ENCODE measurements at regions not wholly inside any gene's neighbourhood (a gene's known extent, or its start where the extent isn't known, plus 50 kb on each side); places are given as distances from the start of the nearest gene placed in this dataset.

- no peak for DNase-seq
Measured at GRCh38 chr4:153109296-153109849, 94.9 kb upstream of the TRIM2 start.

- DNase-seq, result no peak
Measured at GRCh38 chr4:153110739-153111138, 93.5 kb upstream of the TRIM2 start.

GRCh38 chr4:153111426-153112040 lies 92.7 kb upstream of the TRIM2 start:
- no peak for DNase-seq

- DNase-seq, result no peak
Measured at GRCh38 chr4:153112041-153112441, 92.2 kb upstream of the TRIM2 start.

DNA sequence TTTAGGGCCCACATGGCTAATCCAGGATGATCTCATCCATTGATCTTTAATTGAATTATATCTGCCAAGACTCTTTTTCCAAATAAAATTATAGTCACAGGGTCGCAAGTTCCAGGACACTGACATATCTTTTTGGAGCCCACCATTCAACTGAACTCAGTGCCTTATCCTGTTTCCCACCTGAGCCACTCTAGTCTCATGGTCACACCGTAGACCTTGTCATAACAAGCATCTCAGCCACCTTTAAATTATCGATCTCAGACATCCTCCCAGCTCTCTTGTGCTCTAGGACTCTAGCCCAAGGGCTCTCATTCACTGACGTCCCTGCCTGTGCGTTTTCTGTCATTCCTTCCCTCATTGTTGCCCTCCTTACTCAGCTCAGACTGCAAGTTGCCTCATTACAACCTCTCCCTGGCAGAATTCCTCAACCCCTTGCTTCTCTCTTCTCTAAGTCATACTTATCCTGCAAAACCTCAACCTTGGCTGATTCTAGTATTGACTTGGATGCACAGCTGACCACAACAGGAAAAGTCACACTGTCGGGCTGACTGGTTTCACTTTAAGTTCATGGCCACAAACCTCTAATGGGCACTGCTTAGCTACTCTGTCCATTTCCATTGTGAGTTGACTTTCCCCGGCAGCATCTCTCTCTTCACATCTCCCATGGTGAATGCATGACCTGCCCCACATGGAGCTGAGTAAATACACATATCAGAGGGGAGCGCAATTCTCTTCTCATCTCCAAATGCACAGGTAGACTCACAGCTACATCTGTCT lies 91.0 kb upstream of the TRIM2 start:
- DNase-seq, result no peak

DNA sequence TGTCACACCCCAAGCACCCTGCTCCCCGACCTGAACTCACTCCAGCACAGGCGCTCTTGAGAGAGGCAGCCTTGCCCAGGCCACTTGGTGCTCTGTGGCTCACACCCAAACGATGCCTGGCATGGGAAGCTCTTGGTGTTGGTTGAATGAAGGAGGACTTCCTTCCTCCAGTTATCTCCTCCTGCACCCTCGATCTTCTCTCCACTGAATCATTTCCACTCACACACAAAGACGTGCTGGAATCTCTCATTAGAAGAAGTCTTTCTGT lies 90.5 kb upstream of the TRIM2 start:
- DNase-seq, result no peak

DNA sequence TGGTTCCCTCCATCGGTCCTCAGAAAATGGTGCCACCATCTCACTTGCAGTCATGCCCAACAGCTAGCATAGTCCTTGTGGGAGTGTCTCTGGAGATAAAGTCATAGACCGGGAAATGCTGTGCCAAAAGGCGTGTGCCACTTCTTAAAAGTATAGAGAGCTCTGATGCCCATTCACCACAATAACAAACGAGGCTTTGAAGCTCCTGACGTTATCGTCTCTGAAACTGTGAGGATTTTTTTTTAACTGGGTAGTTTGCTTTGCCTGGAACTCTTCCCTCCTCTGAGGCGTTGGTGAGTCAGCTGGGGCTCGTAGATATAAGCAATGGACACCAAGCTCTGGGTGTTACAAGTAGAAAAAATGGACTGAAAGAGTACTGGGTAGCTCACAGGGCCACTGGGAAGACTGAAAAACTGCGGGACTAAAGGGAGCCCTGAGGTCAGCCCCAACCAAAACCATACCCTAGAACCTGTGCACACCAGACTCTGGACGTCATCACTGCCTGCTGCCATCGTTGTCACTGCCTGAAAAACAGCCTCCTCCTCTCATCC lies 89.4 kb upstream of the TRIM2 start:
- DNase-seq, result no peak

GRCh38 chr4:153115322-153116290 lies 88.6 kb upstream of the TRIM2 start:
- DNase-seq, result no peak

GRCh38 chr4:153116291-153116680 lies 88.0 kb upstream of the TRIM2 start:
- no peak for DNase-seq

- DNase-seq, result no peak
Measured at GRCh38 chr4:153116801-153117200, 87.4 kb upstream of the TRIM2 start.

DNA sequence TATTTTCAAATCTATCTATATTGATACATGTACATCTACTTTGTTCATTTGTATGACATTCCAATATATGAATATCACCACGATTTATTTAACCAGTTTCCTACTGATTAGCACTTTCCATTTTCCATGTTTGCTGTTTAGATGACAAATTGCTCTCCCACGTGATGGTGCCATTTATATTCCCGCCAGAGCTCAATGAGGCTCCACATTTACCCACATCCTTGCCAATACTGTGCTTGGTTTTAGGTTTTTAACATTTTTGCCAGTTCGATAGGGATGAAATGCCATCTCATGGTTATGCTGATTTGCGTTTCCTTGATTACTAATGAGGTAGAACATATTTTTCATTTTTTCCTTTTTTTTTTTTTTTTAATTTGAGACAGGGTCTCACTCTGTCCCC lies 86.7 kb upstream of the TRIM2 start:
- DNase-seq, result no peak

DNA sequence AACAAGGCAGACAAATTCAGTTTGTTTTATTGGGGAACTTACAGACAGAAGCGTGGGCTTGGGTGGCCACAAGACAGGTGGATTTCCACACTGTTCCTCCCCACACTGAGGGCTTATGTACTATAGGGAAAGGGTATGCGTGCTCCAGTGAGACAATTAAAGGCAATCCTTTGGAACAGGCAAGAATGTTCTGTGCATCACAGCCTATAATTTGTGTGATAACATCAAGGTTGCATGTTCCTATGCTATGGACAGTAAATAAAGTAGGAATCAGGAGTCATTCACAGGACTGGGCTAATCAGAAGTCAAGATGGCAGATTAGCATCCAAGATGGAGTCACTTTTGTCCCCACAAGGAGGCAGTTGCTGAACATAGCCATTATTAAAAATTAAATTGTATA lies 84.6 kb upstream of the TRIM2 start:
- DNase-seq, result no peak

DNA sequence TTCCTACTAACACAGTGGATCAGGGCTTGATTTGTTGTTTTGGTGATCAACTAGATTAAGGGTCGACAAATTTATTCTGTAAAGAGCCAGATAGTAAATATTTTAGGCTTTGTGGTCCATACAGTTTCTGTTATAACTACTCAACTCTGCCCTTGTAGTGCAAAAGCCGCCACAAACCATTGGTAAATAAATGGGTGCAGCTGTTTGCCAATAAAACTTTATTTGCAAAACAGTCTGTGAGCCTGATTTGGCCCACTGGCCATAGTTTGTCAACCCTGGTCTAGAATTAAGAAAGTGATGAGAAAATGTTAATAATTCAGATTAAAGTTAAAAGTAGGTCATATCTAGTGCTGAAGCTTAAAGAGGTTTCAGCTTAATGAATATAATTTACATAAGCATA lies 84.0 kb upstream of the TRIM2 start:
- no peak for DNase-seq

GRCh38 chr4:153122855-153123254 lies 81.4 kb upstream of the TRIM2 start:
- DNase-seq, result no peak

DNA sequence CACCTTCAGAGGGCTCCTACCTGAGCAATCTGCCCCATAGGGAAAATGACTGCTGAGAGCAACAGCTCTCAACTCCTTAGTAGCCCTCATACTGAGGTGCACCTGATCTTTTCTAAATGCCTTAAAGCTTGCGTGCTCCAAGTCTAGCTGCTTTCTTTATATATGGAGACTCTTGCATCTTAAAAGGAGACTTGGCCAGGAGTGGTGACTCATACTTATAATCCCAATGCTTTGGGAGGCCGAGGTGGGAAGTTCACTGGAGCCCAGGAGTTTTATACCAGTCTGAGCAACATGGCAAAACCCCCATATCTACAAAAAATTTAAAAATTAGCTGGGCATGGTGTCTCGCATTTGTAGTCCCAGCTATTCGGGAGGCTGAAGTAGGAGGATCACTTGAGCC lies 78.1 kb upstream of the TRIM2 start:
- no peak for DNase-seq

GRCh38 chr4:153127760-153128494 lies 76.3 kb upstream of the TRIM2 start:
- DNase-seq, result peak; percentile 9

GRCh38 chr4:153131596-153131995 lies 72.6 kb upstream of the TRIM2 start:
- DNase-seq, result no peak

DNA sequence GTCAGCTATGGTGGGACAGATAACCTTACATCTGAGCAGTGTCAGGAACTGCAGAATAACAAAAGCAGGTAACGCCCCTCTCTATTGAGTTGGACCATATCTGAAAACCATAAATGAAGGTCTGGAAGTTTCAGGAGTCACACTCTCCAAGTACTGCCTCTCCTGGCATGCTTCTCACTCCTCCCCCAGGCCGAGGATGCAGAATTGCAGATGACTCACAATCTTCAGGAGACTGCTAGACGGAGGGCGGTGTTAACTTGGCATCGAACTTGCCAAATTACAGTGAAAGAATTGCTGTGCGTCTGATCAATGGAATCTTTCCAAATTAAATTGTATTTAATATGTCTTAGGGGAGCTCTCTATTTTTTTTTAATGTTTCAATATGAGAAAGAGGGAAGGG lies 67.1 kb upstream of the TRIM2 start:
- no peak for DNase-seq

DNA sequence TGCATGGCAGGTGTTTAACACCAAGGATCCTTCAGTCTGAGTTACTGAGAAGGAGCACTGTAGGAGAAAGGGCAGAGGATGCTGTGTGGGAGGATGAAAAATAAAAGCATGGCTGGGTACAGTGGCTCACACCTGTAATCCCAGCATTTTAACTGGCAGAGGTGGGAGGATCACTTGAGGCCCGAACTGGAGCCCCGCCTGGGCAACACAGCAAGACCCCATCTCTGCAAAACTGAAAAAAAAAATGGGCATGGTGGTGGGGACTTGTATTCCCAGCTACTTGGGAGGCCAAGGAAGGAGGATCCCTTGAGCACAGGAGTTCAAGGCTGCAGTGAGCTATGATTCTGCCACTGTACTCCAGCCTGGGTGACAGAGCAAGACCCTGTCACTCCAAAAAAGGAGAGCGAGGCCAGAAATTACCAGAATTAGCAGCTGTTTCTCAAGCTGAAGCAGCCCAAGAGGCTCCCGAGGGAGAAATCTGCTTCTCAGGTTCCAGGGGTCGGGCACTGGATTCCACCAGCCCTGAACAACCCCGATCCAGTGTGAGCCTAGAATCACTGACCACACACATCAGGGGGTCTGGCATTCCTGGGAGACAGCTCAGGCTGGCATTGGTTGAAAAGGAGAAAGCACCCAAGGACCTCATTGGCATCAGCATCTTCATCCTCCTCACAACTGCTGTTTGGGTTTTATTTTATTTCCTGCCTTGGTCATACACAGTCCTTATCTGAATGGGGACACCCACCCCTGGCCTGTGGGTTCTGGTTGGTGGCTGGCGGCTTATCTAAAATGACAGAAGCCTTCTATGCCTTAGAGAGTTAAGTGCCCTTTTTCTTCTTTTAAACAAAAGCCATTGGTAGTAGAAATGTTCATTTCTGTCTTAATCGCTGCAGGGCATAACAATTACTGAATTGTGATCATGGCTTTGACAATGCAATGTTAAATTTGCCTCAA lies 66.3 kb upstream of the TRIM2 start:
- DNase-seq, result no peak

- DNase-seq, result no peak
Measured at GRCh38 chr4:153138736-153139135, 65.5 kb upstream of the TRIM2 start.

DNA sequence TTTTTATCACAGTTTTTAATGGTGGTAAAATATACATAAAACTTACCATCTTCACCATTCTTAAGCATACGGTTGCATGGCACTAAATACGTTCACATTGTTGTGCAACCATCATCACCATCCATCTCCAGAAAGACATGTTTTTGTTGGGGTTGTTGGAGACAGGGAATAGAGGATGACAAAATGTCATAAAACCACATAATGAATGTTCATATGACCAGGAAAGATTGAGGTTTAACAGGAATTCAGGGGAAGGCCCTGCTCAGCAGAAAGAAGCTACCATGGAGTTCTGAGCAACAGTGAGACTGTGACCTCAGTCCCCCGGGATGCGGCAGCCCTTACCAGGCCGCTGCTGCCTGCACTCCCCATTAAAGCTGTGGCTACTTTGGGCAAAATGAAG lies 63.9 kb upstream of the TRIM2 start:
- no peak for DNase-seq

All from GOT3 (cell line).